Mesenchymal stem cell (in vitro differentiated cells and primary cell): ENCODE measurements at regions not wholly inside any gene's neighbourhood (a gene's known extent, or its start where the extent isn't known, plus 50 kb on each side); places are given as distances from the start of the nearest gene placed in this dataset.

Source experiments
- DNase-seq: peaks from one replicate; pipeline ENCODE4 v3.0.0-alpha.2; 2013
- H2AFZ ChIP-seq: one replicate; pipeline ENCODE4 v1.6.1; 2013; ENCODE audit warnings: low read depth, mild to moderate bottlenecking, control low read depth, inconsistent platforms, low read length, moderate library complexity
- H2AK5ac ChIP-seq: 2 replicates; pipeline ENCODE4 v1.6.1; 2013; ENCODE audit warnings: low read length, moderate library complexity, mild to moderate bottlenecking, inconsistent platforms; ENCODE audit not compliant: severe bottlenecking
- H2BK120ac ChIP-seq: one replicate; pipeline ENCODE4 v1.6.1; 2013; ENCODE audit warnings: low read depth, mild to moderate bottlenecking, inconsistent platforms, low read length, moderate library complexity
- H2BK12ac ChIP-seq, 2 experiments: one replicate each; pipeline ENCODE4 v1.6.1; 2013; ENCODE audit warnings: inconsistent platforms in 2 of 2, low read length in 2 of 2, mild to moderate bottlenecking in 2 of 2, moderate library complexity in 2 of 2, control low read depth in 1 of 2
- H2BK15ac ChIP-seq: one replicate; pipeline ENCODE4 v1.6.1; 2013; ENCODE audit warnings: mild to moderate bottlenecking, low read depth, inconsistent platforms; ENCODE audit not compliant: poor library complexity, severe bottlenecking
- H2BK5ac ChIP-seq: 2 replicates; pipeline ENCODE4 v1.6.1; 2013; ENCODE audit warnings: low read depth, mild to moderate bottlenecking, low read length, control low read depth, inconsistent platforms; ENCODE audit not compliant: poor library complexity, severe bottlenecking
- H3K14ac ChIP-seq, 2 experiments: one replicate each; pipeline ENCODE4 v1.6.1; 2013; ENCODE audit warnings: inconsistent platforms in 2 of 2, low read length in 2 of 2, control low read depth in 1 of 2, mild to moderate bottlenecking in 1 of 2, moderate library complexity in 1 of 2
- H3K18ac ChIP-seq, 2 experiments: one replicate each; pipeline ENCODE4 v1.6.1; 2013; ENCODE audit warnings: inconsistent platforms in 2 of 2, low read length in 2 of 2, control low read depth in 1 of 2, low read depth in 1 of 2, mild to moderate bottlenecking in 1 of 2
- H3K23ac ChIP-seq, 2 experiments: one replicate each; pipeline ENCODE4 v1.6.1; 2013; ENCODE audit warnings: inconsistent platforms in 2 of 2, low read length in 2 of 2, mild to moderate bottlenecking in 2 of 2, moderate library complexity in 2 of 2, control low read depth in 1 of 2
- H3K27ac ChIP-seq: 2 replicates; pipeline ENCODE4 v1.5.1; 2013; ENCODE audit warnings: mild to moderate bottlenecking, moderate library complexity, low read length, control low read depth, inconsistent platforms; ENCODE audit not compliant: poor library complexity, severe bottlenecking
- H3K27me3 ChIP-seq, 2 experiments: 2 replicates each; pipeline versions ENCODE4 v1.6.1 to v1.7.0; 2013; ENCODE audit warnings: low read length in 2 of 2, mild to moderate bottlenecking in 2 of 2, moderate library complexity in 2 of 2, control low read depth in 1 of 2, inconsistent platforms in 1 of 2; ENCODE audit not compliant: control insufficient read depth in 1 of 2, insufficient read depth in 1 of 2
- H3K36me3 ChIP-seq, 2 experiments: 2 replicates each; pipeline versions ENCODE4 v1.6.1 to v1.7.0; 2013; ENCODE audit warnings: low read length in 2 of 2, control low read depth in 1 of 2, inconsistent platforms in 1 of 2, low read depth in 1 of 2, mild to moderate bottlenecking in 1 of 2; ENCODE audit not compliant: insufficient read depth in 2 of 2, control insufficient read depth in 1 of 2
- H3K4ac ChIP-seq, 2 experiments: one replicate each; pipeline ENCODE4 v1.6.1; 2013; ENCODE audit warnings: inconsistent platforms in 2 of 2, low read length in 2 of 2, mild to moderate bottlenecking in 2 of 2, moderate library complexity in 2 of 2, control low read depth in 1 of 2, low read depth in 1 of 2
- H3K4me1 ChIP-seq: 2 replicates; pipeline ENCODE4 v1.6.1; 2013; ENCODE audit warnings: low read depth, low read length, control low read depth; ENCODE audit not compliant: control insufficient read depth, insufficient read depth
- H3K4me2 ChIP-seq: 2 replicates; pipeline ENCODE4 v1.6.1; 2013; ENCODE audit warnings: low read length, mild to moderate bottlenecking, inconsistent platforms; ENCODE audit not compliant: poor library complexity, severe bottlenecking
- H3K4me3 ChIP-seq, 2 experiments: 2 replicates each; pipeline versions ENCODE4 v1.5.1 to v1.7.0; 2013; ENCODE audit warnings: low read length in 2 of 2, mild to moderate bottlenecking in 2 of 2, control low read depth in 1 of 2, low read depth in 1 of 2; ENCODE audit not compliant: insufficient read depth in 1 of 2
- H3K79me1 ChIP-seq: replicated peaks from 2 replicates; pipeline ENCODE4 v1.6.1; 2013; ENCODE audit warnings: mild to moderate bottlenecking, control low read depth, low read length, inconsistent platforms; ENCODE audit not compliant: poor library complexity, severe bottlenecking
- H3K9ac ChIP-seq: 2 replicates; pipeline ENCODE4 v1.7.0; 2013; ENCODE audit warnings: mild to moderate bottlenecking, low read length, moderate library complexity
- H3K9me3 ChIP-seq: 2 replicates; pipeline ENCODE4 v1.7.0; 2013; ENCODE audit warnings: mild to moderate bottlenecking, low read length; ENCODE audit not compliant: control insufficient read depth
- H4K8ac ChIP-seq: one replicate; pipeline ENCODE4 v1.6.1; 2013; ENCODE audit warnings: inconsistent platforms, mild to moderate bottlenecking, low read length, moderate library complexity
- H4K91ac ChIP-seq: one replicate; pipeline ENCODE4 v1.6.1; 2013; ENCODE audit warnings: mild to moderate bottlenecking, low read length, inconsistent platforms
- WGBS: methylation state at CpG from one replicate; pipeline ENCODE4 v1.1.7; 2013; ENCODE audit warnings: mixed read lengths; 5-methylcytosine and 5-hydroxymethylcytosine counted together

DNA sequence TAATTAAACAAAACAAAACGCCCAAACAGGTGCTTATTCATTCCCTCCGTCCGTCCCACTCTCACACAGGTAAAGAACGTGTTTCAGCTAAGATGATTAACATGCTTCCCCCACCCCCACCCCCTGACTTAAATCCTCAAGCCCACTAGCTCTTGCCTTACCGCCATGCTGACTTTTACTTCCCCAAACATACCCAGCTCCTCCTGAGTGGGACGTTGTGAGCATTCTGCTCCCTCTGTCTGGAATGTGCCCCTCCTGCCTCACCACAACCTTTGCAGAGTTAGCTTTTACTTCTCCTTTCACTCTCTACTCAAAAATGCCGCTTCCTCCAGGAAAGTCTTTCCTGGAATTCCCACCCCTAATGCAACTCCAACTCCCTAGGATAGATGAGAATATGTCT lies 774.0 kb upstream of the RBFOX1 start:
- Histone ChIP-seq H3K9ac (no peak overlapping the region), H2BK5ac (no peak overlapping the region), H2BK12ac (no peak overlapping the region), H3K4me2 (no peak overlapping the region), H4K91ac (no peak overlapping the region), H3K27ac (no peak overlapping the region), H3K23ac (no peak overlapping the region), H3K4me3 (no peak overlapping the region), H2AFZ (no peak overlapping the region), H2BK120ac (no peak overlapping the region), H3K9me3 (peaks cover 11% of the 10 kb centered on the region), H4K8ac (no peak overlapping the region), H3K27me3 (no peaks in the 10 kb centered on the region), H3K18ac (no peak overlapping the region), H3K36me3 (no peaks in the 10 kb centered on the region), H2BK15ac (no peak overlapping the region), H3K4me1 (no peaks in the 10 kb centered on the region), H3K4ac (no peak overlapping the region), H3K14ac (no peak overlapping the region), H2AK5ac (no peak overlapping the region), H3K79me1 (no peaks in the 10 kb centered on the region)
- no peak for DNase-seq
- 13% methylated on average over 6 of the region's 7 CpGs for WGBS

DNA sequence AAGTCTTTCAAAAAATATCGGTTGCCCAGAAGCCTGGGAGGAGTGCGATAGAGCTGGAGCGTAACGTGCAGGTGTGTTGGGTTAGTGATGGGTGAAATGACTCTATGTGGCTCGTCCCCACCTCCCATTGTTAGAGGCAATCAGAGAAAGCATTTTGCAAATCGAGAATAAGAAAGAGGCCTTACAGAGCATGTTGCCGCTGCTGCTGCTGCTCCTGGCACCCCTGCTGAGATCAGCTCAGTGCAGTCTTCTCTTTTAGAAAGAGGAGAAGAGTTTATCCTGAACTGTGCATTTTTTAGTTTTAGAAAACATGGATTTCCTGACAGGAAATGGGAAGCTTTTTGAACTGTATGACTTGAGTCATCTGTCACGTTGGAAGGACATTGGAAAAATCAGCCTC lies 774.5 kb upstream of the RBFOX1 start:
- H3K18ac ChIP-seq = no peak overlapping the region
- no peak overlapping the region for H2BK5ac ChIP-seq
- no peak overlapping the region for H3K4me2 ChIP-seq
- H3K4ac ChIP-seq = no peak overlapping the region
- H3K4me3 ChIP-seq = no peak overlapping the region
- no peak overlapping the region for H4K91ac ChIP-seq
- H3K36me3 ChIP-seq = no peaks in the 10 kb centered on the region
- H4K8ac ChIP-seq = no peak overlapping the region
- H3K79me1 ChIP-seq = no peaks in the 10 kb centered on the region
- H2BK12ac ChIP-seq = no peak overlapping the region
- H2BK15ac ChIP-seq = no peak overlapping the region
- no peak overlapping the region for H3K14ac ChIP-seq
- 10% methylated on average over 8 of the region's 8 CpGs for WGBS
- no peak overlapping the region for H2AFZ ChIP-seq
- H3K9ac ChIP-seq = no peak overlapping the region
- peaks cover 11% of the 10 kb centered on the region for H3K9me3 ChIP-seq
- H2BK120ac ChIP-seq = no peak overlapping the region
- H3K27me3 ChIP-seq = no peaks in the 10 kb centered on the region
- no peaks in the 10 kb centered on the region for H3K4me1 ChIP-seq
- H3K27ac ChIP-seq = no peak overlapping the region
- DNase-seq = no peak
- no peak overlapping the region for H3K23ac ChIP-seq
- H2AK5ac ChIP-seq = no peak overlapping the region

- no peak overlapping the region for H4K8ac ChIP-seq
- H3K4me2 ChIP-seq = no peak overlapping the region
- no peak overlapping the region for H4K91ac ChIP-seq
- no peaks in the 10 kb centered on the region for H3K4me1 ChIP-seq
- H2AFZ ChIP-seq = no peak overlapping the region
- H3K27ac ChIP-seq = no peak overlapping the region
- no peaks in the 10 kb centered on the region for H3K27me3 ChIP-seq
- peaks cover 11% of the 10 kb centered on the region for H3K9me3 ChIP-seq
- H3K36me3 ChIP-seq = no peaks in the 10 kb centered on the region
- no peak for DNase-seq
- H3K9ac ChIP-seq = no peak overlapping the region
- H3K23ac ChIP-seq = no peak overlapping the region
- H2AK5ac ChIP-seq = no peak overlapping the region
- H3K79me1 ChIP-seq = no peaks in the 10 kb centered on the region
- H2BK120ac ChIP-seq = no peak overlapping the region
- no peak overlapping the region for H3K4me3 ChIP-seq
- H3K18ac ChIP-seq = no peak overlapping the region
- H3K14ac ChIP-seq = no peak overlapping the region
- no peak overlapping the region for H2BK5ac ChIP-seq
- H3K4ac ChIP-seq = no peak overlapping the region
- 55% methylated on average over 8 of the region's 11 CpGs for WGBS
- no peak overlapping the region for H2BK12ac ChIP-seq
- no peak overlapping the region for H2BK15ac ChIP-seq
Measured at GRCh38 chr16:6557353-6558023, 775.2 kb upstream of the RBFOX1 start.

DNA sequence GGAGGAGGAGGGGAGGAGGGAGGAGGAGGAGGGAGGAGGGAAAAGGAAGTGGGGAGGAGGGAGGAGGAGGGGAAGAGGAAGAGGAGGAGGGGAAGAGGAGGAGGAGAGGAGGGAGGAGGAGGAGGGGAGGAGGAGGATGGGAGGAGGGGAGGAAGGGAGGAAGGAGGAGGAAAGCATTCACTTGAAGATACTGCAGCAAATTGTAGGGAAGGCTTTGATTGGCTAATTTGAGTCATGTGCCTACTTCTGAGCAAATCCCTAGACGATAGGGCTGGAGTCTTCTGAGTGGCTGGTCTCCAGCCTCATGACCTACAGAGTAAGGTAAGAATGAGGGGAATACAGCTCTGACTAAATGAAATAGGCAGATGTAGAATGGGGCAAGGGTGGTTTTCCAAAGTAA lies 783.2 kb upstream of the RBFOX1 start:
- no peak overlapping the region for H3K14ac ChIP-seq
- H4K91ac ChIP-seq = no peak overlapping the region
- H3K4ac ChIP-seq = no peak overlapping the region
- no peak overlapping the region for H3K4me3 ChIP-seq
- H2BK12ac ChIP-seq = no peak overlapping the region
- H3K27ac ChIP-seq = no peak overlapping the region
- H3K9me3 ChIP-seq = no peaks in the 10 kb centered on the region
- H4K8ac ChIP-seq = no peak overlapping the region
- no peak overlapping the region for H3K9ac ChIP-seq
- no peak overlapping the region for H2AK5ac ChIP-seq
- H3K4me1 ChIP-seq = no peaks in the 10 kb centered on the region
- no peak overlapping the region for H2BK15ac ChIP-seq
- no peak overlapping the region for H3K4me2 ChIP-seq
- H3K23ac ChIP-seq = no peak overlapping the region
- no peaks in the 10 kb centered on the region for H3K36me3 ChIP-seq
- H2BK5ac ChIP-seq = no peak overlapping the region
- no peaks in the 10 kb centered on the region for H3K27me3 ChIP-seq
- 77% methylated on average over 1 of the region's 1 CpG for WGBS
- DNase-seq = no peak
- H3K18ac ChIP-seq = no peak overlapping the region
- H2BK120ac ChIP-seq = no peak overlapping the region
- no peaks in the 10 kb centered on the region for H3K79me1 ChIP-seq
- no peak overlapping the region for H2AFZ ChIP-seq
